Panc1 (cell line): ENCODE measurements at regions not wholly inside any gene's neighbourhood (a gene's known extent, or its start where the extent isn't known, plus 50 kb on each side); places are given as distances from the start of the nearest gene placed in this dataset.

Experiments used
- ATAC-seq: fragments of 200-7000 bp; cut with Tn5 transposase; 2 replicates; pipeline ENCODE4 v1.9.1; 2020; ENCODE audit warnings: mild to moderate bottlenecking, moderate library complexity
- BruUV-seq: library from RNA; stranded (reverse); fragments of 400-500 nt; replicated peaks from 2 replicates; lab custom pipeline; 2021; lab: Mats Ljungman, UMichigan
- CTCF ChIA-PET: fragments of 300-600 bp; sonication (Branson Sonifier 250); formaldehyde crosslinking; loops from one replicate; lab custom pipeline; 2022; ENCODE audit warnings: antibody characterized with exemption; lab: Charles Lee
- POLR2A ChIA-PET: fragments of 300-600 bp; sonication (Branson Sonifier 250); formaldehyde crosslinking; loops from one replicate; lab custom pipeline; 2022; ENCODE audit warnings: antibody characterized with exemption; lab: Charles Lee
- DNase-seq: peaks from one replicate; pipeline ENCODE4 v3.0.0-alpha.2; 2010; ENCODE audit warnings: low read depth, low spot score
- H3K27ac ChIP-seq: 2 replicates; pipeline ENCODE4 v1.5.1; 2011; ENCODE audit warnings: mild to moderate bottlenecking, low read length, inconsistent platforms
- H3K27me3 ChIP-seq: fragments of 200-500 bp; sonication (Bioruptor generic); 2 replicates; pipeline ENCODE4 v1.6.0; 2014; ENCODE audit warnings: low read length, inconsistent platforms; ENCODE audit not compliant: control insufficient read depth, insufficient read depth
- H3K36me3 ChIP-seq: fragments of 200-500 bp; sonication (Bioruptor generic); 2 replicates; pipeline ENCODE4 v1.5.1; 2014; ENCODE audit warnings: inconsistent platforms, mild to moderate bottlenecking, low read length, moderate library complexity; ENCODE audit not compliant: control insufficient read depth, insufficient read depth
- H3K4me1 ChIP-seq: 2 replicates; pipeline ENCODE4 v1.5.1; 2011; ENCODE audit warnings: inconsistent platforms, mild to moderate bottlenecking, low read length, moderate library complexity; ENCODE audit not compliant: control insufficient read depth, insufficient read depth
- H3K4me3 ChIP-seq, 2 experiments: 2 replicates each; pipeline ENCODE4 v1.5.1; 2011 to 2012; ENCODE audit warnings: low read depth in 2 of 2, low read length in 2 of 2, mild to moderate bottlenecking in 2 of 2, inconsistent platforms in 1 of 2, moderate library complexity in 1 of 2
- H3K9me3 ChIP-seq: fragments of 200-500 bp; sonication (Bioruptor generic); 2 replicates; pipeline ENCODE4 v1.5.1; 2014; ENCODE audit warnings: low read depth, mild to moderate bottlenecking, inconsistent platforms, low read length, moderate library complexity; ENCODE audit not compliant: control insufficient read depth, insufficient read depth
- CTCF ChIP-seq: fragments of 450-650 bp; IDR thresholded peaks from 2 replicates; pipeline ENCODE4 v1.5.1; 2017; ENCODE audit warnings: mild to moderate bottlenecking
- POLR2AphosphoS5 ChIP-seq: IDR thresholded peaks from 2 replicates; pipeline ENCODE4 v1.6.1; 2012; ENCODE audit warnings: mild to moderate bottlenecking, low read depth, low read length, moderate library complexity
- REST ChIP-seq, 2 experiments: IDR thresholded peaks; 2 replicates each; pipeline ENCODE4 v1.6.1; 2011 to 2012; ENCODE audit warnings: low read depth in 2 of 2, control low read depth in 1 of 2, low read length in 1 of 2, mild to moderate bottlenecking in 1 of 2, moderate library complexity in 1 of 2; ENCODE audit not compliant: insufficient read depth in 1 of 2
- SIN3A ChIP-seq: IDR thresholded peaks from 2 replicates; pipeline ENCODE4 v1.6.1; 2012; ENCODE audit warnings: low read depth, mild to moderate bottlenecking, low read length, moderate library complexity, borderline replicate concordance; ENCODE audit not compliant: insufficient read depth
- TCF7L2 ChIP-seq: IDR thresholded peaks from 2 replicates; pipeline ENCODE4 v1.6.1; 2011; ENCODE audit warnings: mild to moderate bottlenecking, low read depth, low read length, inconsistent platforms
- in situ Hi-C: cut with HindIII; loops from 2 replicates; pipeline ENCODE4 v1.10.0; 2016; ENCODE audit warnings: low sequenced_read_pairs, low pct_unique_long_range_greater_than_20kb
- intact Hi-C: fragments of 100-400 bp; cut with micrococcal nuclease; formaldehyde crosslinking; loops from one replicate; pipeline ENCODE4 v1.10.0; 2022; ENCODE audit not compliant: unreplicated experiment

GRCh38 chr5:61735995-61736394 lies 403.9 kb downstream of the ZSWIM6 start:
- POLR2A ChIA-PET: no interaction called here
- Histone ChIP-seq H3K27ac (no peak overlapping the region), H3K36me3 (no peaks in the 10 kb centered on the region), H3K4me1 (no peaks in the 10 kb centered on the region), H3K27me3 (peaks cover 3% of the 10 kb centered on the region; the same call in 1 of the 2 replicates), H3K4me3 (no peak overlapping the region), H3K9me3 (no peaks in the 10 kb centered on the region)
- BruUV-seq: no TSS peak
- CTCF ChIA-PET: no interaction called here
- no peak for ATAC-seq
- no peak for DNase-seq
- TF ChIP-seq TCF7L2: no peak
- TF ChIP-seq SIN3A: no peak
- no peak for TF ChIP-seq CTCF
- TF ChIP-seq REST (IDR thresholded peaks at IDR 0.05; ENCODE audit: insufficient read depth in 1 of 2, low read depth in 2 of 2, low read length in 1 of 2): no peak
- no peak for TF ChIP-seq POLR2AphosphoS5
- intact Hi-C loops: no loop called here
- in situ Hi-C loops: no loop called here

- no peaks in the 10 kb centered on the region for H3K9me3 ChIP-seq
- DNase-seq (no peak), ATAC-seq (no peak)
- no peaks in the 10 kb centered on the region for H3K36me3 ChIP-seq
- no peaks in the 10 kb centered on the region for H3K4me1 ChIP-seq
- H3K4me3 ChIP-seq: no peak overlapping the region
- H3K27me3 ChIP-seq: no peaks in the 10 kb centered on the region
- BruUV-seq: no TSS peak
- CTCF ChIA-PET: no interaction called here
- in situ Hi-C loops: no loop called here
- intact Hi-C loops: no loop called here
- POLR2A ChIA-PET: no interaction called here
- no peak overlapping the region for H3K27ac ChIP-seq
- no peak for TF ChIP-seq POLR2AphosphoS5
These were observed 405.4 kb downstream of the ZSWIM6 start for GRCh38 chr5:61737301-61737963.

- in situ Hi-C loops (no loop called here), intact Hi-C loops (no loop called here)
- CTCF ChIA-PET: no interaction called here
- DNase-seq (no peak), ATAC-seq (no peak)
- Histone ChIP-seq H3K27ac (no peak overlapping the region), H3K36me3 (no peaks in the 10 kb centered on the region), H3K27me3 (no peaks in the 10 kb centered on the region), H3K4me1 (no peaks in the 10 kb centered on the region), H3K9me3 (no peaks in the 10 kb centered on the region), H3K4me3 (no peak overlapping the region)
- POLR2A ChIA-PET: no interaction called here
- no peak for TF ChIP-seq REST (IDR thresholded peaks at IDR 0.05; ENCODE audit: insufficient read depth in 1 of 2, low read depth in 2 of 2, low read length in 1 of 2)
- TF ChIP-seq TCF7L2: no peak
- no peak for TF ChIP-seq SIN3A
- TF ChIP-seq POLR2AphosphoS5: no peak
- no peak for TF ChIP-seq CTCF
- BruUV-seq: no TSS peak
These were observed 405.9 kb downstream of the ZSWIM6 start for GRCh38 chr5:61737964-61738340.
